Neural progenitor cell (in vitro differentiated cells): ENCODE measurements at regions not wholly inside any gene's neighbourhood (a gene's known extent, or its start where the extent isn't known, plus 50 kb on each side); places are given as distances from the start of the nearest gene placed in this dataset.

Source experiments
- CTCF ChIP-seq: fragments of 200-600 bp; sonication (generic); IDR thresholded peaks from 2 replicates; pipeline ENCODE4 v1.5.1; 2017; ENCODE audit warnings: antibody characterized with exemption, mild to moderate bottlenecking
- EZH2 ChIP-seq: fragments of 200-600 bp; sonication (generic); IDR thresholded peaks from 2 replicates; pipeline ENCODE4 v1.6.1; 2017; ENCODE audit warnings: antibody characterized with exemption, mild to moderate bottlenecking, moderate library complexity
- EZH2phosphoT487 ChIP-seq: fragments of 200-600 bp; sonication (generic); IDR thresholded peaks from 2 replicates; pipeline ENCODE4 v1.6.1; 2017; ENCODE audit warnings: antibody characterized with exemption

DNA sequence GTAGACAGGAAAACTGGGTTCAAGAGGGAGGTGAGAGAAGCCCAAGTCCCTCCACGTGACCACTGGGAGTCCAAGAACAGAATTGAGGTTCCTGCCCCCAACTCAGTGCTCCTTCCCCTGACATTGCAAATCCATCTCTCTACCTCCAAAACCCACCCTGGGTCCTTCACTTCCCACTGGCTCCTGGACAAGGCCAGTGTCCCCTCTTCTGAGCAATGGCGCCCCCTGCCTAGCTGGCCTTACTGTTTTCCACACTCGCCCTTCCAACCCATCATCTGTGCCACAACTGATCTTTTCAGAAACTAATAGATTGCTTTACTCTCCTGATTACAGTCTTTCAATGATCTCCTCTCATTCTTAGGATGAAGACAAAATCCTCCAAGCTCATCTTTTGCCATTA lies 200.3 kb downstream of the ANKRD60 start:
- peak; percentile 62 for TF ChIP-seq CTCF
- TF ChIP-seq EZH2phosphoT487 = no peak
- TF ChIP-seq EZH2 = no peak
